GM12878 (cell line): ENCODE measurements at regions not wholly inside any gene's neighbourhood (a gene's known extent, or its start where the extent isn't known, plus 50 kb on each side); places are given as distances from the start of the nearest gene placed in this dataset.
A peak's percentile ranks its signal among the peaks of the same experiment; 100 is the strongest.

Experiments used
- LARP7 ChIP-seq: fragments of 450-650 bp; IDR thresholded peaks from 2 replicates; pipeline ENCODE4 v1.6.1; 2017; ENCODE audit warnings: mild to moderate bottlenecking
- POLR2A ChIP-seq: IDR thresholded peaks from 2 replicates; pipeline ENCODE4 v1.6.1; 2011; ENCODE audit warnings: low read depth, mild to moderate bottlenecking, low read length
- TF ChIP-seq, protein P1 (sequence below): fragments of 450-650 bp; IDR thresholded peaks from 2 replicates; pipeline ENCODE4 v1.6.1; 2018; ENCODE audit warnings: borderline replicate concordance, mild to moderate bottlenecking; ENCODE audit not compliant: partially characterized antibody
- TF ChIP-seq, protein P2 (sequence below), 3 experiments: IDR thresholded peaks in 2 of 3; conservative IDR thresholded peaks in 1 of 3; 2 replicates each; pipeline ENCODE4 v1.5.1; 2011; ENCODE audit warnings: low read depth in 3 of 3, low read length in 3 of 3, mild to moderate bottlenecking in 3 of 3, control low read depth in 2 of 3, moderate library complexity in 2 of 3, inconsistent platforms in 1 of 3, mixed read lengths in 1 of 3; ENCODE audit not compliant: control insufficient read depth in 2 of 3, insufficient read depth in 1 of 3; ENCODE audit errors: extremely low read depth in 1 of 3

DNA sequence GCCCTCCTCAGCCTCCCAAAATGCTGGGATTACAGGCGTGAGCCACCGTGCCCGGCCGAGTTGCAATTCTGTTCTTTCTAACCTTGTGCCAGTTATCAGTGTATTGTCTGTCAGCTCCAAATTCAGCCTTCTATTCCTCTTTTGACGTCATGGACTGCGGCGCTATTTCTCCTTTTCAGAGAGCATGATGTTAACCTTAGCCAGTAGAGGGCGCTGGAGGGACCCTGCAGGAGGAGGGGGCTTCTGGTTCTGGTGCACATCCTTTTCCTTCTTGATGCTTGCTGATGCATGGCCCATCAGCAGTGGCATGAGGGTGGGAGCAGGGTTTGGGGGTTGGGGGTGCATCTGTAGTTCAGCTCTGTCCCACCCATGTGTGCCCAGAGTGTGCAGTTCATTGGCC lies 179.3 kb upstream of the RMST start:
- no peak for TF ChIP-seq POLR2A
- TF ChIP-seq, protein P1, sequence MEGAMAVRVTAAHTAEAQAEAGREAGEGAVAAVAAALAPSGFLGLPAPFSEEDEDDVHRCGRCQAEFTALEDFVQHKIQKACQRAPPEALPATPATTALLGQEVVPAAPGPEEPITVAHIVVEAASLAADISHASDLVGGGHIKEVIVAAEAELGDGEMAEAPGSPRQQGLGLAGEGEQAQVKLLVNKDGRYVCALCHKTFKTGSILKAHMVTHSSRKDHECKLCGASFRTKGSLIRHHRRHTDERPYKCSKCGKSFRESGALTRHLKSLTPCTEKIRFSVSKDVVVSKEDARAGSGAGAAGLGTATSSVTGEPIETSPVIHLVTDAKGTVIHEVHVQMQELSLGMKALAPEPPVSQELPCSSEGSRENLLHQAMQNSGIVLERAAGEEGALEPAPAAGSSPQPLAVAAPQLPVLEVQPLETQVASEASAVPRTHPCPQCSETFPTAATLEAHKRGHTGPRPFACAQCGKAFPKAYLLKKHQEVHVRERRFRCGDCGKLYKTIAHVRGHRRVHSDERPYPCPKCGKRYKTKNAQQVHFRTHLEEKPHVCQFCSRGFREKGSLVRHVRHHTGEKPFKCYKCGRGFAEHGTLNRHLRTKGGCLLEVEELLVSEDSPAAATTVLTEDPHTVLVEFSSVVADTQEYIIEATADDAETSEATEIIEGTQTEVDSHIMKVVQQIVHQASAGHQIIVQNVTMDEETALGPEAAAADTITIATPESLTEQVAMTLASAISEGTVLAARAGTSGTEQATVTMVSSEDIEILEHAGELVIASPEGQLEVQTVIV: no peak
- TF ChIP-seq LARP7: no peak
- TF ChIP-seq, protein P2, sequence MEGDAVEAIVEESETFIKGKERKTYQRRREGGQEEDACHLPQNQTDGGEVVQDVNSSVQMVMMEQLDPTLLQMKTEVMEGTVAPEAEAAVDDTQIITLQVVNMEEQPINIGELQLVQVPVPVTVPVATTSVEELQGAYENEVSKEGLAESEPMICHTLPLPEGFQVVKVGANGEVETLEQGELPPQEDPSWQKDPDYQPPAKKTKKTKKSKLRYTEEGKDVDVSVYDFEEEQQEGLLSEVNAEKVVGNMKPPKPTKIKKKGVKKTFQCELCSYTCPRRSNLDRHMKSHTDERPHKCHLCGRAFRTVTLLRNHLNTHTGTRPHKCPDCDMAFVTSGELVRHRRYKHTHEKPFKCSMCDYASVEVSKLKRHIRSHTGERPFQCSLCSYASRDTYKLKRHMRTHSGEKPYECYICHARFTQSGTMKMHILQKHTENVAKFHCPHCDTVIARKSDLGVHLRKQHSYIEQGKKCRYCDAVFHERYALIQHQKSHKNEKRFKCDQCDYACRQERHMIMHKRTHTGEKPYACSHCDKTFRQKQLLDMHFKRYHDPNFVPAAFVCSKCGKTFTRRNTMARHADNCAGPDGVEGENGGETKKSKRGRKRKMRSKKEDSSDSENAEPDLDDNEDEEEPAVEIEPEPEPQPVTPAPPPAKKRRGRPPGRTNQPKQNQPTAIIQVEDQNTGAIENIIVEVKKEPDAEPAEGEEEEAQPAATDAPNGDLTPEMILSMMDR (IDR thresholded peaks at IDR 0.05 in 2 of 3, conservative IDR thresholded peaks at IDR 0.05 in 1 of 3; ENCODE audit: control insufficient read depth in 2 of 3, extremely low read depth in 1 of 3, insufficient read depth in 1 of 3, low read depth in 3 of 3, low read length in 3 of 3): peak; percentile 21 to 40 (median 35); a peak in 5 of 6 replicates
